ENCODE measurements at regions not wholly inside any gene's neighbourhood (a gene's known extent, or its start where the extent isn't known, plus 50 kb on each side); places are given as distances from the start of the nearest gene placed in this dataset.

GRCh38 chr12:108400900-108401480, 61.9 kb upstream of the CMKLR1 start:
- no peak for DNase-seq (ENCODE audit: low spot score)
- TF ChIP-seq, protein P1, sequence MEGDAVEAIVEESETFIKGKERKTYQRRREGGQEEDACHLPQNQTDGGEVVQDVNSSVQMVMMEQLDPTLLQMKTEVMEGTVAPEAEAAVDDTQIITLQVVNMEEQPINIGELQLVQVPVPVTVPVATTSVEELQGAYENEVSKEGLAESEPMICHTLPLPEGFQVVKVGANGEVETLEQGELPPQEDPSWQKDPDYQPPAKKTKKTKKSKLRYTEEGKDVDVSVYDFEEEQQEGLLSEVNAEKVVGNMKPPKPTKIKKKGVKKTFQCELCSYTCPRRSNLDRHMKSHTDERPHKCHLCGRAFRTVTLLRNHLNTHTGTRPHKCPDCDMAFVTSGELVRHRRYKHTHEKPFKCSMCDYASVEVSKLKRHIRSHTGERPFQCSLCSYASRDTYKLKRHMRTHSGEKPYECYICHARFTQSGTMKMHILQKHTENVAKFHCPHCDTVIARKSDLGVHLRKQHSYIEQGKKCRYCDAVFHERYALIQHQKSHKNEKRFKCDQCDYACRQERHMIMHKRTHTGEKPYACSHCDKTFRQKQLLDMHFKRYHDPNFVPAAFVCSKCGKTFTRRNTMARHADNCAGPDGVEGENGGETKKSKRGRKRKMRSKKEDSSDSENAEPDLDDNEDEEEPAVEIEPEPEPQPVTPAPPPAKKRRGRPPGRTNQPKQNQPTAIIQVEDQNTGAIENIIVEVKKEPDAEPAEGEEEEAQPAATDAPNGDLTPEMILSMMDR (IDR thresholded peaks at IDR 0.05; ENCODE audit: borderline replicate concordance, control extremely low read depth, extremely low read depth, insufficient read depth, missing control alignments): no peak
- in situ Hi-C loops (cut with MboI; ENCODE audit: low sequenced_read_pairs, unreplicated experiment): no loop called here

DNA sequence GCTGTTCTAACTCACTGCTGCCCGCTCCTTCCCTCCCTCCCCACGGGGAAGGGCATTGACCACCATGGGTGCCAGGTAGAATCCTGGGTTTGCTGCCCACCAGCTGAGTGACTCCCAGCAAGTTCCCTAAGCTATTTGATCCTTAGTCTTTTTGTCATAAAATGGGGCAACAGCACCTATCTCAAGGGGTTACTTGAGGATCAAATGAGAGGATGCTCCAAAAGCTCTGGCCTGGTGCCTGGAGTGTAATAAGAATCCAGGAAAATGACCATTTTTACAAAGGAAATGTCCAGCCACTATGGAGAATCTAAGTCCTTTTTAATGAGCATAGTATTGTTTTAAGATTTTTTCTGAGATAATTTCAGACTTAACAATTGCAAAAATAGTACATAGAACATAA, 61.4 kb upstream of the CMKLR1 start:
- DNase-seq (ENCODE audit: low spot score): no peak
- TF ChIP-seq, protein P1 (IDR thresholded peaks at IDR 0.05; ENCODE audit: borderline replicate concordance, control extremely low read depth, extremely low read depth, insufficient read depth, missing control alignments): no peak
- in situ Hi-C loops (cut with MboI; ENCODE audit: low sequenced_read_pairs, unreplicated experiment): no loop called here

GRCh38 chr12:108400056-108400455, 60.9 kb upstream of the CMKLR1 start:
- TF ChIP-seq, protein P1 (IDR thresholded peaks at IDR 0.05; ENCODE audit: borderline replicate concordance, control extremely low read depth, extremely low read depth, insufficient read depth, missing control alignments): no peak
- DNase-seq (ENCODE audit: low spot score): no peak
- in situ Hi-C loops (cut with MboI; ENCODE audit: low sequenced_read_pairs, unreplicated experiment): no loop called here

DNA sequence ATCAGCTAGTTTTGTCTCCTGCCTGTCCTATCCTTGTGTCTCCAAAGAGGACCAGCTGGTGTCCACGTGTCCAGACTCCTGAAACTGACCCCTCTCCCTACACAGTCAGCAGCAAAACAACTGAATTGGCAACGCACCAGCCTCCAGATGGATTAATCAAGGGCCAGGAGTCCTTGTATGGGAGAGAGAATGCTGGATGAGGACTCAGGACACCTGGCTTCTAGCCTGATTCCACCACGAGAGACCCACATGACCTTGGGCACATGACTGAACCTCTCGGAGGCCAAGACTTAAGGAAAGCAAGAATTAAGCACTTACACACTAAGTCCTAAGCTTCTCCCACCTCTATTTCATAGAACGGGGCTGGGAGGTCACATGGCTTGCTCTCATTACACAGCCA, 60.4 kb upstream of the CMKLR1 start:
- TF ChIP-seq, protein P1 (IDR thresholded peaks at IDR 0.05; ENCODE audit: borderline replicate concordance, control extremely low read depth, extremely low read depth, insufficient read depth, missing control alignments): no peak
- in situ Hi-C loops (cut with MboI; ENCODE audit: low sequenced_read_pairs, unreplicated experiment): no loop called here
- no peak for DNase-seq (ENCODE audit: low spot score)

DNA sequence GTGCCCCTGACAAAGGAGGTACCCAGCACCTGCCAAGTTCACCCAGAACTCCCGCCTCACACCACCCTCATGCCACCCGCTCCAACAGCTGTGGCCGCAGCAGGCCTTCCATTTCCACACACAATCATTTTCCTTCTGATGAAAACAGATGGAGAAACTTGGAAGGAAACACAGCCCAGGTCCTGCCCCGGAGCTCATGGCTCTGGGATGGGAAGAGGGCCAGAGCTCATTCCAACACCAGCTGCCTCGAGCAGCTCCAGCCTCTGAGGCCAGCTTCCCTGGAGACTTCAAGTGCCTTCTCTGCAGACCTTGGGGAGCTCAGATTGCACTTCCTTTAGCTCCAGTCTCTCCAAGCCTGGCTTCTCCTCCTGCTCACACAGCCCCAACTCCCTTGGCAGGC, 55.1 kb upstream of the CMKLR1 start:
- DNase-seq (ENCODE audit: low spot score): no peak
- TF ChIP-seq, protein P1 (IDR thresholded peaks at IDR 0.05; ENCODE audit: borderline replicate concordance, control extremely low read depth, extremely low read depth, insufficient read depth, missing control alignments): no peak
- in situ Hi-C loops (cut with MboI; ENCODE audit: low sequenced_read_pairs, unreplicated experiment): no loop called here

DNA sequence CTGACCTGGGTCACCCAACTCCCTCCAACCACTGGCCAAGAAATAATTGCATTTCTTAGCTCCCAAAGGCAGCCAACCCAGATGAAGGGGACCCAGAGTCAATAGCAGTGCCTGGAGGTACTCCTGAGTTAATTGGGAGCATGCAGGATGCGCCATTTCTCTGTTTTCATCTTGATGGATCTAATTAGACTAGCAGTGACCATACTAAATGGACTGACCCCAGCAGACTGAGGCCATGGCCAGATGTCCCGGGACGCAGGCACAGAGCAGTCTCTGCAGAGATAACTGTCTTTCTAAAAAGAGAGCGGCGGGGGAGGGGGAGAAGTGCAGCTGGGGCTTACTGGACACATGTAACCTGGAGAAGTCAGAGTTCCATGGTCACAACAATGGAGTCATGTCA, 53.2 kb upstream of the CMKLR1 start:
- in situ Hi-C loops (cut with MboI; ENCODE audit: low sequenced_read_pairs, unreplicated experiment): no loop called here
- no peak for DNase-seq (ENCODE audit: low spot score)
- TF ChIP-seq, protein P1 (IDR thresholded peaks at IDR 0.05; ENCODE audit: borderline replicate concordance, control extremely low read depth, extremely low read depth, insufficient read depth, missing control alignments): no peak
